ENCODE measurements at regions not wholly inside any gene's neighbourhood (a gene's known extent, or its start where the extent isn't known, plus 50 kb on each side); places are given as distances from the start of the nearest gene placed in this dataset.
A peak's percentile ranks its signal among the peaks of the same experiment; 100 is the strongest.

DNA sequence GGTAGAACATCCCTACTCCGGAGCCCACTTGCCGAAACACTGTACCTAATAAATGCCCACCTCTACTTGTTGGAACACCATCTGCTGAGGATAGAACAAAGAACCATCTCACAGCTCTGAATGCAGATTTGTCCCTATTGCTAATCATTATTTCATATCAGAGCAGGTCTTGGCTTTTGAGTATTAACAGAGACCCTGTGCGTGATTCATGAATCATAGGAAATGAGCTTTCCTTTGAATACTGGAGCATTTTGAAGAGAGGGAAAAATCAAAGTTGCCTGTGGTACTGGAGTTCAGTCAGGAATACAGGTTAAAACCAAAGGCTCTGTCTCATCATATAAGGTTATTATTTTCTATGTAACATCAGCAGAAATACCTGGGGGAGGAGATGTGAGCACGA, 1132.3 kb downstream of the XPNPEP1 start:
- Mint-ChIP-seq H3K9me3 (ENCODE audit: unreplicated experiment) (no peaks in the 10 kb centered on the region), H3K4me3 (ENCODE audit: unreplicated experiment) (no peak overlapping the region), H3K4me1 (ENCODE audit: insufficient read depth, unreplicated experiment) (peaks cover 22% of the 10 kb centered on the region), H3K27me3 (ENCODE audit: insufficient read depth, unreplicated experiment) (no peaks in the 10 kb centered on the region), H3K36me3 (ENCODE audit: insufficient read depth, unreplicated experiment) (no peaks in the 10 kb centered on the region), H3K27ac (ENCODE audit: low read depth, unreplicated experiment) (no peak overlapping the region)
- POLR2A ChIA-PET = interaction anchor here (0.9 kb wide), 1 partner anchor 12 kb away, joined by 3 read pairs; no protein-coding TSS in a partner anchor
- no TSS peak for BruUV-seq (replicated peaks)
- DNase-seq (ENCODE audit: unreplicated experiment) = no peak
- TF ChIP-seq, protein P1, sequence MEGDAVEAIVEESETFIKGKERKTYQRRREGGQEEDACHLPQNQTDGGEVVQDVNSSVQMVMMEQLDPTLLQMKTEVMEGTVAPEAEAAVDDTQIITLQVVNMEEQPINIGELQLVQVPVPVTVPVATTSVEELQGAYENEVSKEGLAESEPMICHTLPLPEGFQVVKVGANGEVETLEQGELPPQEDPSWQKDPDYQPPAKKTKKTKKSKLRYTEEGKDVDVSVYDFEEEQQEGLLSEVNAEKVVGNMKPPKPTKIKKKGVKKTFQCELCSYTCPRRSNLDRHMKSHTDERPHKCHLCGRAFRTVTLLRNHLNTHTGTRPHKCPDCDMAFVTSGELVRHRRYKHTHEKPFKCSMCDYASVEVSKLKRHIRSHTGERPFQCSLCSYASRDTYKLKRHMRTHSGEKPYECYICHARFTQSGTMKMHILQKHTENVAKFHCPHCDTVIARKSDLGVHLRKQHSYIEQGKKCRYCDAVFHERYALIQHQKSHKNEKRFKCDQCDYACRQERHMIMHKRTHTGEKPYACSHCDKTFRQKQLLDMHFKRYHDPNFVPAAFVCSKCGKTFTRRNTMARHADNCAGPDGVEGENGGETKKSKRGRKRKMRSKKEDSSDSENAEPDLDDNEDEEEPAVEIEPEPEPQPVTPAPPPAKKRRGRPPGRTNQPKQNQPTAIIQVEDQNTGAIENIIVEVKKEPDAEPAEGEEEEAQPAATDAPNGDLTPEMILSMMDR (IDR thresholded peaks at IDR 0.05; ENCODE audit: unreplicated experiment) = no peak
- CTCF ChIA-PET = no interaction called here
- intact Hi-C loops (cut with micrococcal nuclease) = no loop called here

DNA sequence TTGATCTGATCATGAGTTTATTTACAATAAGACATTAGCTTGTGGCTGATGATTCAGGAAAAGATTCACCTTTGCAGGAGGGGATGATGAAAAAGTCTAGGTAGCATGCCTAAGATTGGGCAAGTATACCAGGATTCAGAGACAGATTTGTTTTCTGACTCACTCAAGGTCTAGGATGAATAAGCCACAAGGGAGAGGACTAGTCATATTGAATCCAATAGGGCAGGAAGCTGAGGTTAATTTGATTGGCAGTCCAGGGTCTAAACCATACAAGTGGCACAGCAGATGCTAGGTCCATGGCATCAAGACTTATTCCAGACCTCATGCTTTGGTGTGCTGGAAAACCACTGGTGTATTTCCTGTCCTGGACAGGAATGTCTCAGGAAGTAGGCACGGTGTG, 1133.4 kb downstream of the XPNPEP1 start:
- BruUV-seq (replicated peaks) = no TSS peak
- Mint-ChIP-seq H3K9me3 (ENCODE audit: unreplicated experiment) (peaks cover 7% of the 10 kb centered on the region), H3K4me1 (ENCODE audit: insufficient read depth, unreplicated experiment) (peaks cover 22% of the 10 kb centered on the region), H3K27ac (ENCODE audit: low read depth, unreplicated experiment) (peak overlapping the region; percentile 11), H3K27me3 (ENCODE audit: insufficient read depth, unreplicated experiment) (no peaks in the 10 kb centered on the region), H3K4me3 (ENCODE audit: unreplicated experiment) (no peak overlapping the region), H3K36me3 (ENCODE audit: insufficient read depth, unreplicated experiment) (no peaks in the 10 kb centered on the region)
- ChIA-PET POLR2A (interaction anchor here (0.7 kb wide), 1 partner anchor 46 kb away, joined by 3 read pairs; no protein-coding TSS in a partner anchor), CTCF (interaction anchor here (0.6 to 1.6 kb wide), 4 partner anchors 9 to 586 kb away, joined by 3 to 4 read pairs (median 4); no protein-coding TSS in a partner anchor)
- intact Hi-C loops (cut with micrococcal nuclease) = no loop called here
- TF ChIP-seq, protein P1 (IDR thresholded peaks at IDR 0.05; ENCODE audit: unreplicated experiment) = no peak
- peak; percentile 40 for DNase-seq (ENCODE audit: unreplicated experiment)

- ChIA-PET CTCF (interaction anchor here (0.6 to 1.6 kb wide), 3 partner anchors 8 to 585 kb away, joined by 3 to 4 read pairs (median 3); no protein-coding TSS in a partner anchor), POLR2A (no interaction called here)
- peaks cover 22% of the 10 kb centered on the region for H3K4me1 Mint-ChIP-seq (ENCODE audit: insufficient read depth, unreplicated experiment)
- H3K9me3 Mint-ChIP-seq (ENCODE audit: unreplicated experiment) = peaks cover 8% of the 10 kb centered on the region
- no peak for DNase-seq (ENCODE audit: unreplicated experiment)
- H3K27me3 Mint-ChIP-seq (ENCODE audit: insufficient read depth, unreplicated experiment) = no peaks in the 10 kb centered on the region
- TF ChIP-seq, protein P1 (IDR thresholded peaks at IDR 0.05; ENCODE audit: unreplicated experiment) = no peak
- H3K27ac Mint-ChIP-seq (ENCODE audit: low read depth, unreplicated experiment) = peak overlapping the region; percentile 11
- no peaks in the 10 kb centered on the region for H3K36me3 Mint-ChIP-seq (ENCODE audit: insufficient read depth, unreplicated experiment)
- intact Hi-C loops (cut with micrococcal nuclease) = no loop called here
- BruUV-seq (replicated peaks) = no TSS peak
- H3K4me3 Mint-ChIP-seq (ENCODE audit: unreplicated experiment) = no peak overlapping the region
Measured at GRCh38 chr10:108789336-108789735, 1134.0 kb downstream of the XPNPEP1 start.

DNA sequence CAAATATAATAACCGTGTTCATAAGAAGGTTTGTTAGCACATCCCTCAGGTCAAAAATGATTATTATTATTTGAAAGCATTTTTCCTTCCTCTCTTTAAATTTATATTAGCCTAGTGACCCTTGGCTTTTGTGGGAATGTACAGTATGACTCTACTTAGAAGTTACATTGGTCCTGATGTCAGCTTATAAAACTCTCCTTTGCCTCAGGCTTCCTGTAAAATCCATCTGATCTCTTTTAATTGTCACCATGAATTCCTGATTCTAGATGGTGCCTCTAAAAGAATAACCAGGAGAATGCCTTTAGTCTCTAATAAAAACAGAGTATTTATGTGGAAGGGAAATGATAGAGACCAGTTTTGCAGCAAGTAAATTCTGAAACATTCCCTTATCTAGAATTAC, 1134.4 kb downstream of the XPNPEP1 start:
- peak overlapping the region; percentile 11 for H3K27ac Mint-ChIP-seq (ENCODE audit: low read depth, unreplicated experiment)
- intact Hi-C loops (cut with micrococcal nuclease) = no loop called here
- ChIA-PET CTCF (interaction anchor here (1.1 to 1.6 kb wide), 4 partner anchors 8 to 585 kb away, joined by 3 to 4 read pairs (median 3); no protein-coding TSS in a partner anchor), POLR2A (no interaction called here)
- DNase-seq (ENCODE audit: unreplicated experiment) = no peak
- H3K4me1 Mint-ChIP-seq (ENCODE audit: insufficient read depth, unreplicated experiment) = peaks cover 22% of the 10 kb centered on the region
- no peak overlapping the region for H3K4me3 Mint-ChIP-seq (ENCODE audit: unreplicated experiment)
- H3K36me3 Mint-ChIP-seq (ENCODE audit: insufficient read depth, unreplicated experiment) = no peaks in the 10 kb centered on the region
- no TSS peak for BruUV-seq (replicated peaks)
- H3K9me3 Mint-ChIP-seq (ENCODE audit: unreplicated experiment) = peaks cover 8% of the 10 kb centered on the region
- TF ChIP-seq, protein P1 (IDR thresholded peaks at IDR 0.05; ENCODE audit: unreplicated experiment) = no peak
- no peaks in the 10 kb centered on the region for H3K27me3 Mint-ChIP-seq (ENCODE audit: insufficient read depth, unreplicated experiment)

All from MCF 10A (cell line).